HG03378 (cell line): ENCODE measurements at regions not wholly inside any gene's neighbourhood (a gene's known extent, or its start where the extent isn't known, plus 50 kb on each side); places are given as distances from the start of the nearest gene placed in this dataset.
A peak's percentile ranks its signal among the peaks of the same experiment; 100 is the strongest.
"Not testable (repeated sequence)": the region's sequence is repeated elsewhere in the genome, so short reads cannot be mapped to it uniquely, and the experiment has no call there.

ENCODE experiments used
- ATAC-seq: cut with Tn5 transposase; IDR thresholded peaks from one replicate; pipeline ENCODE4 v1.9.1; 2021; ENCODE audit warnings: mild to moderate bottlenecking, moderate library complexity; ENCODE audit not compliant: unreplicated experiment

DNA sequence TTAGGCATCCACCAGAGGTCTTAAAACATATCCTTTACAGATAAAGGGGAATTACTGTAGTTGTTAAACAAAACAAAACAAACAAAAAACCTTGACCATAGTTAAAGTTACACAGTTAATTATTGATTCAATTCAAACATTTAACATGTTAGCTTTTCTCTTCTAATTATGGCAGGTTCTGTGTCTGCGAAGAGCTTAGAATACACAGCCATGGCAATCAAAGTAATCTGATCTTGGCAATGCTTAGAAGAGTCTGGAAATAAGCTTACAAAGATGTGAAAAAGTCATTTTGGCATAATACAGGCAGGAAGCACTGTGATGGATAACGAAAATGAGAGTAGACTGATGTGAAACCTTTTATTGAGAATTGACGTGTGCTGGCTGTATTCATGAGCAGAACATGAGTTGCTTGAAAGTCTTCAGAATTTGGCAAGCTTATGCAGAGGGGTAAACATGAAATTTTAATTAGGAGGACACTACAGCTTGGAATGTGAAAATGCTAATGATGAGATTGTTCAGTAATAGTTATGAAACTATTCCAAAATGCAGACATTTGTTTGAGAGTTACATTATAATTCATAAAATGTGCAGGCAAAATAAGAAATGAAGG lies 629.6 kb downstream of the FSCB start:
- peak; percentile 90 for ATAC-seq

DNA sequence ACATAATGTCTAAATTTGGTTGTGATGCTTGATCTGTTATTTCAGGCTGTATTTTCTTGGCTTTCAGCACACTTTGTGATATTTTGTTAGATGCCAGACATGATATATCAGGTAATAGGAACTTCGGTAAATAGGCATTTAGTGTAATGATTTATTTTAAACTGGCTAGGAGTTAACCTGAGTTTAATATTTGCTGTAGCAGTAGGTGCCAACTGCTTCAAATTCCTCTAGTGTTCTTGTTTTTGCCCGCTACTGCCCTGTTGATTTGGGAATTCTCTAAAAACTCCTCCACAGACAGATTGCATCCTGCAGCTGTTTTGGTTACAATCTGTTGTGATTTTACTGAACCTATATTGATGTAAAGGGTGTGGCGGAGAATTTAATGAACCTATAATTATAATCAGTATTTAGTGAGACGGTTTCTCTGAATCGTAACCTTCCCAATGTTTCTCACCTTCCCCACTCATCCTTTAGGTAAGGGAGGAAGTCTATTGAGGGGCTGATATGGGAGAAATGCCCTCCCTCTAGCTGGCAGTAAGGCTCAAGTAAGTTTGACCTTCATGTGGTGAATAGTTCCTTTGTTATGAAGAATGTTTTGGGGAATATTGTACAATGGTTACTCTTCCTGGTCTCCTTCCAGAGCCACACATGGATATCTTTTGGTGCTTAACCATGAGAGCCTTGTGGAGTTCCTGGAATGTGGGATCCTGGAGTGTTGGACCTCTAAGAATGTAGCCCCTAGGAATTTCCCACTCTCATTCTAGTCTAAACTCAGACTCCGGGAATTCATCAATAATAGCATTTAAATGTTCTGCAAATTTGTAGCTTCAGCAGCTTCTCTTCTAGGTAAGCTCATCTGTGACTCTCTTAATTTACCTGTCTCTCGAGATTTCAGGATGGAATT lies 634.1 kb downstream of the FSCB start:
- no peak for ATAC-seq

DNA sequence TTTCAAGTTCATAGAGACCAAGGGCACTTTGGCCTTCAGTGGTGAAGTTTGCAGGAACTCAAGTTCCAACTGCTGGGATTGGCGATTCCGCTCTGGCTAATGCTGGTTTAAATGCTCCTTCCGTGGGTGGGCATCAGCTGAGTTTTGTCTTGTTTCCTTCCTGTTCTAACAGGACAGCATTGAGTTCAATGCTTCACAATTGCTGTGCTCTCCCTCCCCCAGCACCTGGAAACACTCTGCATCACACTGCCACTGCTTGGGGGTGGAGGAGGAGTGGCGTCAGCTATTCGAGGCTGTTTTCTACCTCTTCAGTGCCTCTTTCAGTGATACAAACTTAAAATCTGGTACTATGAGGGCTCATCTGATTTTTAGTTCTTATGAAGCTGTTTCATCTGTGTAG lies 634.9 kb downstream of the FSCB start:
- ATAC-seq: no peak

DNA sequence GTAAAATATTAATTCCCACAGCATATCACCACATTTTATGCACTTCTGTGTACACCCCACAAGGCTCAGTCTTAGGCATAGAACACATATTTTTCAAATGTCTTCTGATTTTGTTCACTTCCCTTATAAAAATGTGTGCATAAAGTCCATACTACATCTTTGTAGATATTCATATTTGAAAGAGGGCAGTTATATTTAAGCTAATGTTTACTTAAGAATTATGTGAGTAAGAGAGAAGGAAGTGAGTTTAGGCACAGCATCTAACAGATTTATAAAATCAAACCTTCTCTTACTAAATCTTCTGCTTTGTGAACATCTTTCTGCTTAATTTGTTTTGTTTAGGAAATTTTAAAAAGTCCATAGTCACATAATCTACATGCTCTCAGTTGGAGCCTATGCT lies 648.1 kb downstream of the FSCB start:
- no peak for ATAC-seq

DNA sequence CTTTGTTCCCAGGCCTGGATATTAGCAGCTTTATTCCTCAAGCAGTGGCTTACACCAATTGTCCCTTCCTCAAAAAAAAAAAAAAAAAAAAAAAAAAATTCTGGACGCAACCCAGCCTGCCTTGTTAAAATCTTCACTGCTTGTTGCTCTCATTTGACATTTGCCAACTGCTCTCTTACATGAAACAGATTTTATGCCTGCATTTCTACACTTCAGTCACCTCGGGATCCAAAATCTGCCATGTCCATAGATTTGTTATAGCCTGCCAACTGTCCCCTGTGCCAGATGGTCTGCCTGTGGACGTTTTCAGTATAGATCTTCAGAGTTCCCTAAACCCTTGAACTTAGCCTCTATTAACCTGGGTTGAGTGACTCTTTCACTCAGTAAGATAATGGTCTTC lies 651.5 kb downstream of the FSCB start:
- no peak for ATAC-seq

DNA sequence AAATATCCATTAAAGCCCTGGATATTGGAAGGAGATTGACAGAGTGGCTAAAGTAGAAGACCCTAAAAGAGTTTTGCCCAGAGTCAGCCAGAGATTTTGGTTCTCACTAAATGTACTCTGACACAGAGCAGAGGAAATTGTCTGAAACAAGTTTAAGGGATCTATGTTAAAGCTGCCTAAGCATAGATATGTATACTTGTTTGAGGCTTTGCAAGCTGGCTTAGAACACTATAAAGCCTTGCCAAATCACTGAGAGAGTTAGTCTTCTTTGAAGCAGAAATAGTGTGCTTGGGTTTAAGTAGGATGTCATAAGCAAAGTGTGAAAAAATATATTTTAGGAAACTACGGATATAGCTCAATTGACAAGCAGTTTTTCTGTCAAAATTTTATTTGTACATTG lies 653.5 kb downstream of the FSCB start:
- no peak for ATAC-seq

DNA sequence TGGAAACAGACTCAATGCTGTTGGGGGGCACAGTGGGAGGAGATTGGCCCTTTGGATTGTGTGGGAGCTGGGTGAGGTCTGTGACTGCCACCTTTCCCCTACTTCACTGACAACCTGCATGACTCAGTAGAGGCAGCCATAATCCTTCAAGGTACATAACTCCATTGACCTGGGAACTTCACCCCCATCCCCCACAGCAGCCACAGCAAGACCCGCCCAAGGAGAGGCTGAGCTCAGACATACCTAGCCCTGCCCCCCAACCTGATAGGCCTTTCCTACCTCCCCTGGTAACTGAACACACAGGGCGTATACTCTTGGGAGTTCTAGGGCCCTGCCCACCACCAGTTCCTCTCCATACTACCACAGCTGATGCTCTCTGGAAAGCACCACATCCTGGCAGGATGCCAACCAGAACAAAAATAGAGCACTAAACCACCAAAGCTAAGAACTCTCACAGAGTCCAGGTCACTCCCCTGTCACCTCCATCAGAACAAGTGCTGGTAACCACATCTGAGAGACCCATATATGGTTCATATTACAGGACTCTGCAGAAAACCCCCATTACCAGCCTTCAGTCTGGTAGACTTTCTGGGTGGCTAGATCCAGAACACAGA lies 703.9 kb downstream of the FSCB start:
- ATAC-seq: peak; percentile 83

DNA sequence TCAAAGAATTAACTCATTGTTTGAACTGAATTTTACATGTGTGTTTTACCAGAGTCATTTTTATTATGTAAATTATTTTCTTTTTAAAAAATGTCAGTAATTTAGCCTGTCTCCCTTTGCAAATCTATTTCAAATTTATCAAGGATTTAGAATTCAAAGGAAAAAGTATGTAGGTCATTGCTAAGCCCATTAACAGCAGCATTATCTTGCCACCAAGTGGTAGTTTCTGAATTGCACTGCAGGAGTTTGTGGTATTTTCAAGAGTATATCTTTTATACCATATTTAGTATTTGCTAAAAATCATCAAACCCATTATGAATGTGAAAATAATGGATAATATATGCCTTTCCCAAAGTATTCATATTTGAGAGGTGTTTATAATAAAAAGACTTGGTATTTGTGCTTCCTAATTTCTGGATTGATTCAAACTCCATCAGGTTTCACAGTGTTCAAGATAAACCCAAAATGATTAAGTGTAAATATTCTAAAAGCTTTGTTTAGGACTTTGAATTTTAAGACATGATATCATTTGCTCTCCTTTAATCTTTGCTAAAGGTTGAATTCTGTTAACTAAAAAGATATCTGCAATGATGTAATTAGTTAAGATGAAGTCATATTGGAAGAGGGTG lies 711.4 kb downstream of the FSCB start:
- ATAC-seq: no peak

DNA sequence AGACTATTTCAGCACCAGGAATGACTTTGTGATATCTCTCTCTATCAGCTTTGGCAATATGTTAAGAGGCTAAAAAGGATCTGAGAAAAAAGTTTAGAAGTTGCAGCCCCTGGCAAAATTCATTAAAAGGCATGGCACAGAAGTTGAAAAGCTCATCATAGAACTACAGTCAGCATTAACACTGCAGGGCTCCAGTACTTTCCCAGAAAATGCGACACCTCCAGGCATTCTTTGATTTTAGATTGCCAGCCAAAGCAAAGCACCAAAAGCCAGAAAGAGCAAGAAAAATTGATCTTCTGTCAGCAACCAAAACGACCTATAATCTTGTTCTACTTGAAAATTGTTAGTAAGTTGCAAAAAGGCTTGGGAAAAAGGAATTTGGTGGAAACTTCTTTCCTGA lies 713.5 kb downstream of the FSCB start:
- ATAC-seq: no peak

DNA sequence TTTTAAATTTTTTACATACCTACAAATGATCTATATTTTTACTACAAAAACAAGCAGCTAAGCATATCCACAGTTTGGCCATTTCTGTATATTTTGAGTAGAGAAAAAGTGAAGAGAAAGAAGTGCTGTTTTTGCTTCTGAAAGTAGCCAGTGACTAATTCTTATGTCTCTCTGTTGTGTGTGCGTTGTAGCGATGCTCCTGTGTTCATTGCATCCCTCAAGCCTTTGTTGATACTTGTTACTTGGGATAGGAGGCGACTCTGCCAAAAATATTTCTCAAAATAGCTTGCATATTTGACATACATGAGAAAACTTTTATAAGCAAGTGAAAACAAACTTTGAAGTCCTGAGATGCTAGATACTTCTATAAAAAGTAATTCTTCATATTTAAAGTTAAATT lies 714.1 kb downstream of the FSCB start:
- ATAC-seq: no peak

DNA sequence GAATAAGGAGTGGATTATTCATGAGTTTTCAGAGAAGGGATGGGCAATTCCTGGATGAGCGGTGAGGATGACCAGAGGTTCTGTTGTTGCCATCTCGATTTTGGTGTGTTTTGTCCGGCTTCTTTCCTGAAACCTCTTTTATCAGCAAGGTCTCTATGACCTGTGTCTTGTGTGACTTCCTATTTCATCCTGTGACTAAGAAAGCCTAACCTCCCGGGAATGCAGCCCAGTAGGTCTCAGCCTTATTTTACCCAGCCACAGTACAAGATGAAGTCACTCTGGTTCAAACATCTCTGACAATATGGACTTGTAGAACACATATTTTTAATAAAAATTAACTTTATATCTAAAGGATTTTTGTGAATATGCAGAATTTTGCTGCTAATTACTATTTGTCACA lies 716.4 kb downstream of the FSCB start:
- no peak for ATAC-seq

DNA sequence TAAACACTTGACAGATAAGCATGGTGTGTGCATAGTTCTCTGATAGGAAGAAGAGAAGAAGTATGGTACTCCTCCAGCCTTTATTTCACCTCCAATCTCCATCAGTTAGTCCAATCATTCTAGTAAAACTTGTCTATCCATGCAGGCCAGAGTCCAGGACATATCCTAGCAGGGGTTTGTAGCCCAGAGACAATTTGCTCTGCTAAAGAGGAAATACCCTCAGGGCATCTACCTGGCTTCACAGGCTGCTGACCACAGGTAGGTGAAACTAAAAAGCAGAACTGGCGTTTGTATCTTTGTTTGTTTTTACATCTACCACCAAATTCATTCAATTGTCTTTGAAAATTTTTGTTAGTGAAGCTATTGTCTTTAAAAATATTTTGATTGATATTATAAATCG lies 717.6 kb downstream of the FSCB start:
- no peak for ATAC-seq

DNA sequence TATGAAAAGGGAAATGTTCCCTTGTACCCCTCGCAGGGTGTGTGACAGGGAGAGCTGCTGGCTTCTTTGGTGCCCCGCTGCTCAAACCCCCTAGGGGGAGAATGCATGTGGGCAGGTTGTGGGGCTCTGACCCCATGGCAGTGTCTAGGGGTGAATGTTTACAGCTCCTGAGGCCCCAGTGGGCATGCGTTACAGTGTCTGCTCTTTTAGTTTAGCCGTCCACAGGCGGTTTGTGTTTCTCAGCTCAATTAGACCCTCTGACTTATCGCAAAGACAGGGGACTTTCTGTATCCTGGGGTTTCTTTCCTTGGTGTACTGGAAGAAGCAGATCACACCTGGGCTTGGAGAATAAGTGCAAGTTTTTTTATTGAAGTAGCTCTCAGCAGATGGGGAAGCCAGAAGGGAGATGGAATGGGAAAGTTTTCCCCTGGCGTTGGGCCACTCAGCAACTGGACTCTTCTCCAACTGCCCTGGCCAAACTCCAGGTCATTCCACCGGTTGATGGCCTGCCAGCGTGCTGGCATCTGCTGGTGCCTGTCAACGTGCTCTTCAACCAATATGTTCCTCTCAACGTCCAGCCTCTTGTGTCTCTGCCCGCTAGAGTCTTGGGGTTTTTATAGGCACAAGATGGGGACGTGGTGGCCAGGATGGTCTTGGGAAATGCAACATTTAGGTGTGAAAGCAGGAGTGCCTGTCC lies 720.9 kb downstream of the FSCB start:
- no peak for ATAC-seq

DNA sequence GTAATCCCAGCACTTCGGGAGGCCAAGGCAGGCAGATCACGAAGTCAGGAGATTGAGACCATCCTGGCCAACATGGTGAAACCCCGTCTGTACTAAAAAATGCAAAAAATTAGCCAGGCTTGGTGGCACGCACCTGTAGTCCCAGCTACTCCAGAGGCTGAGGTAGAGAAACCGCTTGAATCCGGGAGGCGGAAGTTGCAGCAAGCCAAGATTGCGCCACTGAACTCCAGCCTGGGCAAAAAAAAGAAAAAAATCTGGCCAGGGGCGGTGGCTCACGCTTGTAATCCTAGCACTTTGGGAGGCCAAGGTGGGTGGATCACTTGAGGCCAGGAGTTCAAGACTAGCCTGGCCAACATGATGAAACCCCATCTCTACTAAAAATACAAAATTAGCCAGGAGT lies 722.7 kb downstream of the FSCB start:
- ATAC-seq: not testable (repeated sequence)

DNA sequence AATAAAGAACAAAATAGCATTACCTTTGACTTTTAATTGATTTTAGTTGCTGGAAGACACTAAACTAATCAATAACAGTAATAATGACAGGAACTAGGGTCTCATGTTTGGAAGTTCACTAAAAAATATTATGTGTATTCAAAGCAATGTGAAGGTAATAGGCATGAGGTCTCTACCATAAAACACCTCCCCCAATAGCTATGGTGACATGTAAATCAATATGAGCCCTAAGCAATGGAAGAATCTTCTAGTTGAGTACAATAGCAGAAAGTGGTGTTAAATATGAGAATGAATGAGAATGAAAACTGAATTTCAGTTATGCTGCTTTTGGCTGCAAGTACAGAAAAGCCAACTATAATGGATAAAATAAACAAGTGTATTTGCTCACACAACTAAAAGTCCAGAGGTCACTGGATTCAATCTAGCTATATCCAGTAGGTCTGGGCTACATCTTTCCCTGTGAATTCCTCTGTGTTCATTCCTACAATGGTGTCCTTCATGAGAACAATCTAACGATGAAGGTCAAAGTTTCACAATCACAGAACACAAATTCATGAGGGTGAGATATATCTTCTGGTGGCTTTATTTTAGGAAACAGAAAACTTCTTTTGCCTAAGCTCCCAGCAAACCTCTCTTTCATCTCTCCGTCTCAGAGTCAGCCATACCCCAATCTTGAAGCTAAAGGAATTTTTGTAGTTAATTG lies 728.0 kb downstream of the FSCB start:
- ATAC-seq: no peak

DNA sequence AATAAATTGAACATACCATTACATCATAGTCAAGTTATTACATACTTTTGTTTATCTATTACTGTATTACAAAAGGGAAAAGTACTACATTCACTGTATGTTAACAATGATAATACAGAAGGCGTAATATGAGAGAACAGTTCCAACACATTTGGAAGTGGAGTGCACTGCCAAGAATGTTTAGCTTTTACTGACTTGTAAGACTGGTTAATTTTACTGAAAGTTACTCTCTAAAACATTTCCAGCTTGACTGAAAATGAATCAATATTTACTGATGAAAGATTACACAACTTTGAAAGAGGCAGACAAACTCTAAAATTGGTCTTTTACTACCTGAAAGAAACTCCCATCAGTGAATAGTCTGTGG lies 728.5 kb downstream of the FSCB start:
- ATAC-seq: no peak

DNA sequence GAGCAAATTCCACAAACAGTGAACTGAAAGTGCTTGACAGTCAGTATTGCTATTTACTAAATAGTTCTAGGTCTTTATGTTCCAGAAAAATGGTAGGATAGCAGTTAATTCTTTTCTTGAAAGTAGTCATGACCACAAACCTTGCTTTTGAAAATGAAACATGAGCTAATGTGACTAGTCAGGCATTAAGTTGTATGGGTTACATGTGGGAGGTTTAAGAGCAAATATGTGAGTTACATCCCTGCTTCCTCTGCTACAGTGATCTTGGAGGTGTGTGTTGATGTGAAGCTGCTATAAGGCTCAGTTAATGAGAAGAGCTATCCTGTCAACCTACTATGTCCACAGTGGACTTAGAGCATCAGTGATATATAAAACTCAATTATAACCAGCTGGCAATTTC lies 741.6 kb downstream of the FSCB start:
- peak; percentile 72 for ATAC-seq

DNA sequence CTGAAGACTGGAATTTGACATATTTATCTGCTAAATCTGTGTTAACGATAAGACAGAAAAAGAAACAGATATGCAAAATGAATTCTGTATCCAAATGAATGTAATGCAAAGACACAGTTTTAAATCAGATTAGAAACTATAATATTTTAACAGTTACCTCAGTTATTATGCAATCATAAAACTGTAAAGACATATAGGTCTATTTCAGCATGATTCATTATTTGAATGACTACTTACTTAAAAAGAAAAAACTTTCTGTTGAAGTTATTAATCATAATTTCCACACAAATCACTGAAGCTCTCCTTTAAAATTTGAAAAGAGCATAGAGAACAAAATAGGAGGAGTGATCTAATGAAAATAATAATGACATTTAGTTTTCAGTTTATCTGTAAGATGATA lies 742.6 kb downstream of the FSCB start:
- no peak for ATAC-seq

DNA sequence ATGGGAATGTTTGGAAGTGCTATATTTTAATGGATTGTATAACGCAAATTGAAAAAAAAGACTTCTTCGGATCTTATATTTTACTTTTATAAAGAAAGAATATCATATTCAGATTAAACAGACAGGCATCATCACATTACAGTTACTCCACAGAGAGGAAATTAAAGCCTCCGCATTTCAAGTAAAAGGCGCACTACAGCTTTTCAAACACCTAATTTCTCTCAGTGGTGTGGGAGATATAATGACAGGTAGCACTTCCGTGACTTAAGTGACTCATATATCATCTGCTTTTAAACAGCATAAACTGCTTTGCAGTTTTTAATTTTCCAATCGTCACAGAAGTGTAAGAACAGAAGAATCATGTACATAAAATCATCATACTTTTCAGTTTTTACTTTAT lies 751.4 kb downstream of the FSCB start:
- ATAC-seq: no peak

DNA sequence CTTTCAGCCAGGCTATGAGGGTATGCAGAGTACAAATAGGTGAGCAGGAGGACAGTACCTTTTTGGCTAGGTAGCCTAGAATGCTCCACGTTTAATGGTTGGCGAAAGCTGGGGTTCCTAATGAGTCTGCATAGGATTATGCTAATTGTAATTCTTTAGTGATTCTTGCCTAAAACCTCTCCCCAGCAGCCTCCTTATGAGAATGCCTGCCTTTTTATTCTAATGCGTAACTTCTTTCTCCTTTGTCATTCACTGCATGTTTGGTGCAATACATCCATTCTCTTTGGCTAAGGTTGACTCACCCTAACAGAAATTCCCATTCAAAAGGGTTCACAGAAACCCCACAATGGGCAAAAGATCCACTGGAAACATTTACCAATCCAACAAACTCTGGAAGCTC lies 752.2 kb downstream of the FSCB start:
- no peak for ATAC-seq

DNA sequence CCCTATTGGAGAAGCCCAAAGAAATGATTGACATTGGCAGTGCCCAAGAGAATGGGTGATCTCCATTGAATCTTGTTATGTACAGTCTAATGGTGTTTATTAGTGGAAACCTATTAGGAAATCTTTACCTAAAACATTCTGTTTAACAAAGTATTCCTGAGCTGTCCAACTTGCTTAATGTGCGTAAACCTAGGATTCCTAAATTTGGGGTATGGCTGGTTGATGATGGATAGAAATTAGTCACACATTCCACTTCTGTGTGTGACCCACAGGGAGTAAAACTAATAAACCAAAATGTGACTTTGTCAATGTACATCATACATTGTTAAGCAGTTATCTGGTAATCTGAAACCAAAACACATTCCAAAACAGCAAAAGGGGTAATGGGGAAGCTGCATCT lies 761.3 kb downstream of the FSCB start:
- no peak for ATAC-seq
